ENCODE measurements at regions not wholly inside any gene's neighbourhood (a gene's known extent, or its start where the extent isn't known, plus 50 kb on each side); places are given as distances from the start of the nearest gene placed in this dataset.
"Not testable (repeated sequence)": the region's sequence is repeated elsewhere in the genome, so short reads cannot be mapped to it uniquely, and the experiment has no call there.

- not testable (repeated sequence) for H3K36me3 Mint-ChIP-seq (ENCODE audit: low read depth); H3K27me3 Mint-ChIP-seq (ENCODE audit: low read depth); H3K4me1 Mint-ChIP-seq; H3K4me3 Mint-ChIP-seq; H3K9me3 Mint-ChIP-seq; H3K27ac Mint-ChIP-seq
Observed at GRCh38 chr4:10388146-10388545, 69.1 kb downstream of the ZNF518B start.

DNA sequence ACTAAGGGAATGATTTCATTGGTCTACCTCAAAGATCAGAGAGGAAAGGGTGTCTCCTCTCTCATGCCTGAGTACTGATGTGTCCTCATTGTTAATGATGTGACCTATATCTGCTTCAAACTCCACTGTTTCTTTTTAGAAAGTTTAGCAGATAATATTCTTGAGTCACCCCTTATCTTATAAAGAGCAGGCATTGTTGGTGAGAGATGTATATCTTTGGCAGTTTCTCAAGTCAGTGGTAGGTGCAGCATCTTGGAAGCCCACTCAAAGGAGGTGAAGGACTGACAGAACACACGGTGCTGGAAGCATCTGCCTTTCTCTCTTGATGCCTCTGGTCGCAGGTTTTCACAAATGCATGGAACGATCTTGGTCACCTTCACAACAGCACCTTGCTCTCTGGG, 71.2 kb downstream of the ZNF518B start:
- H3K27ac Mint-ChIP-seq, result no peak overlapping the region
- no peaks in the 10 kb centered on the region for H3K4me1 Mint-ChIP-seq
- TF ChIP-seq CTCF (IDR thresholded peaks at IDR 0.05; ENCODE audit: unreplicated experiment in 3 of 3), result no peak
- H3K27me3 Mint-ChIP-seq (ENCODE audit: low read depth), result peaks cover 7% of the 10 kb centered on the region
- no peaks in the 10 kb centered on the region for H3K9me3 Mint-ChIP-seq
- no peak overlapping the region for H3K4me3 Mint-ChIP-seq
- H3K36me3 Mint-ChIP-seq (ENCODE audit: low read depth), result no peaks in the 10 kb centered on the region

DNA sequence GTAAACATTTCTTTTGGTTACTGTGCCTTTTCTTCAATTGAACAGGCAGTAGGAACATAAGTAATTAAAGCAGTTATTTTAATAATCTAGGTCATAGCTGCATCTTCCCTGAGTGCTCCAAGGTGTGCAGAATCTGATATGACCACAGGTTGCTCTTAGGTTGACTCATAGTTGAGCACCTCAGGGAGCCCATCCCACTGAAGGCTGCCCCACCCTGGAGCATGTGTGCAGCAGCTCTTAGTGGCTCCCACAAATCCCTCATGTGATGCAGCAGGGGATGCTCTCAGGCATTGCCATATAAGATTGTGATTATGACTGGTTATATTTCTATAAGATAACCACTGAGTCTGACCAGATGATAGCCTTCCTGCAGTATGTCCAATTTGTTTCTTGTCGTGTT, 72.3 kb downstream of the ZNF518B start:
- no peak for TF ChIP-seq CTCF (IDR thresholded peaks at IDR 0.05; ENCODE audit: unreplicated experiment in 3 of 3)
- Mint-ChIP-seq H3K9me3 (no peaks in the 10 kb centered on the region), H3K36me3 (ENCODE audit: low read depth) (no peaks in the 10 kb centered on the region), H3K4me1 (no peaks in the 10 kb centered on the region), H3K27me3 (ENCODE audit: low read depth) (peaks cover 7% of the 10 kb centered on the region), H3K4me3 (no peak overlapping the region), H3K27ac (no peak overlapping the region)

GRCh38 chr4:10383417-10383816, 73.8 kb downstream of the ZNF518B start:
- Mint-ChIP-seq H3K36me3 (ENCODE audit: low read depth) (no peaks in the 10 kb centered on the region), H3K4me3 (no peak overlapping the region), H3K9me3 (no peaks in the 10 kb centered on the region), H3K27me3 (ENCODE audit: low read depth) (peaks cover 7% of the 10 kb centered on the region), H3K4me1 (no peaks in the 10 kb centered on the region), H3K27ac (no peak overlapping the region)
- TF ChIP-seq CTCF (IDR thresholded peaks at IDR 0.05; ENCODE audit: unreplicated experiment in 3 of 3), result no peak

- not testable (repeated sequence) for H3K9me3 Mint-ChIP-seq; H3K27me3 Mint-ChIP-seq (ENCODE audit: low read depth); H3K4me3 Mint-ChIP-seq; H3K4me1 Mint-ChIP-seq; H3K36me3 Mint-ChIP-seq (ENCODE audit: low read depth); H3K27ac Mint-ChIP-seq
Observed at GRCh38 chr4:10382171-10382570, 75.1 kb downstream of the ZNF518B start.

DNA sequence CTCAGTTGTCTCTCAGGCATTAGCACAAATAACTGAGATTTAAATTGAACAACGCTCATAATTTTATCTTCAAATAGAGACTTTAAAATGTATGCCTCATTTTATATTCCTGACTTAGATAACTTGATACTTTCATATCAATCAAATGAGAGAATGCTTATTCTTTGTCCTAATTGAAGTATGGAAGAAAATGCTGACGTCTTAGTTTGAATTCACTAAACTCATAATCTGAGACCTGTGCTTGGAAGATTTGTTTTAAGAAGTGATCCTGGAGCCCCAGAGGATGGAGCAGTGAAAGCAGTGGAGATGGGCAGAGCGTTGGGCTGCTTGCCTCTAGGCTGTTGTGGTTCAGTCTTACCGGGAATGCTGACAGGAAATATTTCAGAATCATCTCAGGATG, 76.1 kb downstream of the ZNF518B start:
- no peak overlapping the region for H3K4me3 Mint-ChIP-seq
- peaks cover 2% of the 10 kb centered on the region for H3K27me3 Mint-ChIP-seq (ENCODE audit: low read depth)
- no peak for TF ChIP-seq CTCF (IDR thresholded peaks at IDR 0.05; ENCODE audit: unreplicated experiment in 3 of 3)
- H3K4me1 Mint-ChIP-seq, result no peaks in the 10 kb centered on the region
- H3K36me3 Mint-ChIP-seq (ENCODE audit: low read depth), result no peaks in the 10 kb centered on the region
- H3K27ac Mint-ChIP-seq, result no peak overlapping the region
- H3K9me3 Mint-ChIP-seq, result no peaks in the 10 kb centered on the region

- no peaks in the 10 kb centered on the region for H3K27me3 Mint-ChIP-seq (ENCODE audit: low read depth)
- no peak for TF ChIP-seq CTCF (IDR thresholded peaks at IDR 0.05; ENCODE audit: unreplicated experiment in 3 of 3)
- no peak overlapping the region for H3K4me3 Mint-ChIP-seq
- no peak overlapping the region for H3K27ac Mint-ChIP-seq
- no peaks in the 10 kb centered on the region for H3K36me3 Mint-ChIP-seq (ENCODE audit: low read depth)
- no peaks in the 10 kb centered on the region for H3K4me1 Mint-ChIP-seq
- no peaks in the 10 kb centered on the region for H3K9me3 Mint-ChIP-seq
Observed at GRCh38 chr4:10380735-10381134, 76.5 kb downstream of the ZNF518B start.
